Left lobe of liver (tissue), 2 donors: ENCODE measurements at regions not wholly inside any gene's neighbourhood (a gene's known extent, or its start where the extent isn't known, plus 50 kb on each side); places are given as distances from the start of the nearest gene placed in this dataset.
"Not testable (repeated sequence)": the region's sequence is repeated elsewhere in the genome, so short reads cannot be mapped to it uniquely, and the experiment has no call there.

Experiments used
- ATAC-seq: fragments of 200-7000 bp; cut with Tn5 transposase; one replicate; pipeline ENCODE4 v1.9.1; 2020; ENCODE audit warnings: mild to moderate bottlenecking, moderate library complexity
- DNase-seq: peaks from one replicate; pipeline ENCODE4 v3.0.0-alpha.2; 2020; ENCODE audit warnings: low spot score
- donor health status: DM: no; HTN: no; CAD: no; lungs with moderate emphysema.
- donor health status: DM: no; HTN: yes; CAD: no.

DNA sequence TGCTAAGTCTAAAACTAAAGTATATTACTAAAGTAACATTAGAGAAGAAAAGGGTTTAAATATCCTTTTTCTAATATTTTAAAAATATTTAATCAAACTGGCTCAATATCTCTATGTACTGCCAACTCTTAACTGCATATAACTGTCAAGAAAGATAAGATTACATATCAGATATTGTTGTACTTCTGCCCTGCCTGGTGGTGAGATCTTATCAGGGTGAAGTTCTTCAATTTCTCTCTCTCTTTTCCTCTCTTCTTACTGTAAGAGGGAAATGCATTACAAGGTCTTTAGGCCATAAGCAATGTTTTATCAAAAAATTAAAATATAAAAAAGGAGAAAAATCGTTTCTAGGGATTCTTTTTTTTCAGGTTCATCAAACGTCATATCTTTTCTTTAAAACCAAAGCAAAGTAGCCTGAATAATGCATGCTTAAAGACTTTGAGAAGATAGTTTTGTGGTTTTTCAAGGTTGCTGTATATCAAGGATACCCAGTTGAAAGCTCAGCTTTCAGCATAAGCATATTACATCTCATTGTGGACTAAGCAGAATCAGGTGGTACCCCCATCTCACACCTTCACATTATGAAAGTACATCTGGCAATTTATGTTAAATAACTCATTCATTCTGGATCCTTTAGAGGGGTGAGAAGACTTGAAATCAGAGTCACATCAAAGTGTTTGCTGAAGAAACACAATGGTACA, 1625.7 kb upstream of the SLC10A2 start:
- ATAC-seq (no peak), DNase-seq (no peak)

GRCh38 chr13:104686484-104686883, 1620.3 kb upstream of the SLC10A2 start:
- DNase-seq (no peak), ATAC-seq (no peak)

- ATAC-seq (no peak), DNase-seq (no peak)
These were observed 1617.6 kb upstream of the SLC10A2 start for GRCh38 chr13:104683789-104684188.

- ATAC-seq (no peak), DNase-seq (no peak)
These were observed 1611.9 kb upstream of the SLC10A2 start for GRCh38 chr13:104678161-104678560.

GRCh38 chr13:104671901-104672300, 1605.7 kb upstream of the SLC10A2 start:
- no peak for ATAC-seq
- DNase-seq = no peak

- ATAC-seq (no peak), DNase-seq (no peak)
These were observed 1591.0 kb upstream of the SLC10A2 start for GRCh38 chr13:104657196-104657595.

DNA sequence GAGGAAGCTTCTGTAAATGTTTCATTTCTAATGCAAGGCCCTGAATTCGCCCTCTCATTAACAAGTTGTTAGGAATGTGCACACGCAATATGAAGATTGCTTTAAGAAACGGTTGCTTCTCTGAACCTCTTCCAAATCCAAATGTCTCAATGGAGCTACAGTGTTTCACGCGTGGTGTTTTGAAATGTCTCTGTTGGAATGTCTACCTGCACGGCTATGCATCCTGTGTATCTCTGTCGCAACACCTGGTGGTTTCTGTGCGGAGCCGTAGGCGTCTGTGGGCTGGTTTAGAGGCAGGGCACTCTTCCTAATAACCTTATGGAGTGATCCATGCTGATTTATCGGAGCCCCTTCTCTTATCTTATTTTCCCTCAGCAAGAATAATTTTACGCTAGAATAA, 1584.2 kb upstream of the SLC10A2 start:
- DNase-seq (no peak), ATAC-seq (no peak)

GRCh38 chr13:104648291-104648690, 1582.1 kb upstream of the SLC10A2 start:
- ATAC-seq (no peak), DNase-seq (no peak)

DNA sequence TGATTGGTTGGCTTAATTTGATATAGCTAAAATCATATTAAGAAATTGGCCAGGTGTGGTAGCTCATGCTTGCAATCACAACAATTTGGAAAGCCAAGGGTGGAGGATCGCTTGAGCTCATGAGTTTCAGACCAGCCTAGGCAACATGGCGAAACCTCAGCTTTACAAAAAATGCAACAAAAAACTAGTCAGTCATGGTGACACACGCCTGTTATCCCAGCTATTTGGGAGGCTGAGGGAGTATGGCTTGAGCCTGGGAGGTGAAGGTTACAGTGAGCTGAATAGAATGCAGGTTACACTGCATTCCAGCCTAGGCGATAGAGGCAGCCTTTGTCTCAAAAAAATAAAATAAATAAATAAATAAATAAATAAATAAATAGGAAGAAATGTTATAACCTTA, 1579.6 kb upstream of the SLC10A2 start:
- DNase-seq (no peak), ATAC-seq (no peak)

DNA sequence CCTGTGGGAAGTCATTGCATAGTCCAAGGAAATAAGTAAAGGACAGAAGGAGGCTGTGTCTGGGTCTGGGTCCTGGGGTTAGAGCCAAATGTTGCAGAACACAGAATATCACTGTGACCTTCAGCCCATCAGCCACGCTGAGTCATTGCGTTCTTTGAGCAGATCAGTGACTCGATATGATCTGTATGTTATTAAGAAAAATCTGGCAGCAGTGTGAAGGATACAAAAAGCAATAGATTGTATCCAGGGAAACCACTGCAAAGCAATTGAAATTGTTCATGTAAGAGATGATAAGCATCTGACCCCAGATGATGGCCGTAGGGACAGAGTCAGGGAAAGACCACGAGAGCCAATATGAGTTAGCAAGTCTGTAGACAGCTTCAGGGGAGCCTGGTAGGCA, 1575.1 kb upstream of the SLC10A2 start:
- ATAC-seq (no peak), DNase-seq (no peak)

GRCh38 chr13:104635879-104636278, 1569.7 kb upstream of the SLC10A2 start:
- DNase-seq (no peak), ATAC-seq (no peak)

- no peak for ATAC-seq
These were observed 1567.8 kb upstream of the SLC10A2 start for GRCh38 chr13:104634016-104634415.

DNA sequence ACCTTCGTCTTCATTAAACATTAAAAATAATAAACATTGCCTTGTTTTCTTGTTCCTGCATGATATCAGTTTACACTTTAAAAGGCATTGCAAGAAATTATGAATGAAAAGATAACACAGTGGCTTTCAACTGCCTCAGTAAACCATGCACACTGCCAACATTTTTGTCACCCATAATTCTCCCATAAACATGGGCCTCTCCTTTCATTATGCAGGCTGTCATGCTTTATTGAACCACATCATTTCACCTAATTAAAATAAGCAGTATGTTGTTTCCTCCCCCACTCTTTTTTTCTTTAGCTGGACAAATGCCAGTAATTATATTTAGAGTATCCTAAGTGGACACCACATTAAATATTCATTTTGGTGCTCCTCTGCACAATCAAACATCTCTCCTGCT, 1566.5 kb upstream of the SLC10A2 start:
- DNase-seq (no peak), ATAC-seq (no peak)

More at GRCh38 chr13:104634016-104634415, 1567.8 kb upstream of the SLC10A2 start:
- DNase-seq = no peak

GRCh38 chr13:104625201-104625600, 1559.0 kb upstream of the SLC10A2 start:
- DNase-seq (no peak), ATAC-seq (no peak)

DNA sequence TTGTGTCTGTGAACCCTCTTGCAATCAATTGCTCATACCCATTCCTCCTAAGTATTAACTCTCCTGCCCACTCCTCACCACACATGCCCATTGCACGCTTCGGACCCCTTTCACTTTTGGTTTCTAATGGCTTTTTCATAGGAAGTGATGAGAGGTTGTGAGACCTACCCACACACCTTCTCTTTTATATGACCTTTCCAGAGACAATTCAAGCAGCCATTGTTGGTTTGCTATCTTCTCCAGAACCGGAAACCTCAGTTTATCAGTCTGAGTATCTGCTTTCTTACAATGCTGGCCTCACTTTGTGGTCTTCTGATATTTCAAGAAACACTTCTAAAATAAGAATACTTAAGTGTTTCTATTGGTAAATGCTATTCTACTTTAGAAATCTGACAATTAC, 1550.8 kb upstream of the SLC10A2 start:
- DNase-seq (no peak), ATAC-seq (no peak)

DNA sequence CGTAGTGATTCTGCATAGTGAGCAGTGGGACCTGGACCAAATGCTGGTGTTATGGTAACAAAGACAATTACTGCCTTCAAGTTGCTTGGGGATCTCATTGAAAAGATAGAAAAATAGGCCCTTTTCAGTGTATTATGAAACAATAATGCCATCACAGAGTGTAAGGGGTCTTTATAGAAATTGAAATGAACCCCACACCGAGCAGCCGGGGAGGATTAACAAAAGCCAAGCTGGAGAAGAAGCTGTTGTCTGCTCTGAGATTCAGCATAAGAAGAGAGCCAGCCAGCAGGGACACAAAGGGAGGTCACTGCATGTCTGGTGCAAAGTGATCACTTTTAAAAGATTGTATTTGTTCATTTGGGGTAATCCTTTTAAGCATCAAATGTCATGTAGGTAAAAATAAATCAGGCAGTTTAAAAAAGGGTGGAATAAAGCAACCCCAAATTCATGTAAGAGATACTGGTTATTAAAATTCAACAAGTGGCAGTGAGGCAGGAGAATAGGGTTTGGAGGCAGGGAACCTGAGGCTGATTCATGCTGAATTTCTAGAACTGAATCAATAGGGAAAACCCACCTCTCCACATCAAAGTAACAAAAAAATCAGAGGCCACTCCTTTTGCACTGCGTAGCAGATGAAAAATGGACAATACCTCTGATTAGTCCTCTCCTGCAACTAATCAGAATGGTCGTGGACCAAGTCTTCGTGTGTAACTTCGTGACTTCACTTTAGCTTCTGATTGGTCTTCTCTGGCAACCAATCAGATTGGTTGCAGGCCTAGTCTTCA, 1548.3 kb upstream of the SLC10A2 start:
- ATAC-seq (no peak), DNase-seq (no peak)

GRCh38 chr13:104608331-104608730, 1542.1 kb upstream of the SLC10A2 start:
- DNase-seq (no peak), ATAC-seq (no peak)

DNA sequence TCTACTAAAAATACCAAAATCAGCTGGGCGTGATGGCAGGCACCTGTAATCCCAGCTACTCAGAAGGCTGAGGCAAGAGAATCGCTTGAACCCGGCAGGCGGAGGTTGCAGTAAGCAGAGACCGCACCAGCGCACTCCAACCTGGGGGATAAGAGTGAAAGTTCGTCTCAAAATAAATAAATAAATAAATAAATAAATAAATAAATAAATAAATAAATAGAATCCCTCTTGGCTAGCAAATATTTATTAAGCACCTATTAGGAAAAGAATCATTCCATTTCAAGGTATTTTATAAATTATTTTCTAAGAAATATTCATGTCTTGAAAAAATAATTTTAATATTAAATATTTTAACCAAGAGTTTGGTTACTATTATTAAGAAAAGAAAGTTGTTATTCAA, 1539.2 kb upstream of the SLC10A2 start:
- DNase-seq, ATAC-seq: not testable (repeated sequence)

GRCh38 chr13:104597546-104598180, 1531.4 kb upstream of the SLC10A2 start:
- no peak for ATAC-seq
- DNase-seq = no peak

GRCh38 chr13:104595511-104595910, 1529.3 kb upstream of the SLC10A2 start:
- ATAC-seq (no peak), DNase-seq (no peak)

GRCh38 chr13:104594806-104595205, 1528.6 kb upstream of the SLC10A2 start:
- no peak for DNase-seq
- ATAC-seq = no peak

DNA sequence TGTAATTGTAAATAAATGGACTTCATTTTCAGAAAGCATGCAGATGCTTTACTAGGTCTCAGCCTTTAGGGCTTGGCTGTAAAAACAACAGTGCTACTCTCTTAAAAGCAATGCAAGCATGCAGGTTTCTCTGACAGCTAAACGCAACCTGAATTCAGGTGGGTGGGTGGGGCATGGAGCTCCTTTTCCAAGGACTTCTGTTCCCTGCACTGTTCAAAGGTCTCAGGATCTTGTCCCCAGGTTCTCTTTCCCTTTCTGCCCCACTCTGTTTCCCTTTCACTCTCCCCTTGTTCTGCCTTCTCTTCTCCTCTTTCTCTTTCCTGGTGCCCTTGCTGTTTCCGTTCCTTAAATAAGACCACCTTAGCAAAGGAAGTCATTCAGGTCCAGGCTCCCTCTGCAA, 1527.5 kb upstream of the SLC10A2 start:
- ATAC-seq (no peak), DNase-seq (no peak)
